Lung (tissue), 11 donors: ENCODE measurements at regions not wholly inside any gene's neighbourhood (a gene's known extent, or its start where the extent isn't known, plus 50 kb on each side); places are given as distances from the start of the nearest gene placed in this dataset.
"Not testable (repeated sequence)": the region's sequence is repeated elsewhere in the genome, so short reads cannot be mapped to it uniquely, and the experiment has no call there.

ENCODE experiments used
- ATAC-seq: fragments of 200-7000 bp; cut with Tn5 transposase; one replicate; pipeline ENCODE4 v1.9.1; 2020; ENCODE audit warnings: moderate number of reproducible peaks; ENCODE audit not compliant: insufficient read depth, low FRiP score
- DNase-seq, 3 donors: peaks; one replicate each; pipeline ENCODE4 v3.0.0-alpha.2; 2013 to 2017
- H3K27ac ChIP-seq, 2 donors: one replicate each; pipeline ENCODE4 v1.5.1; 2013; ENCODE audit warnings: mild to moderate bottlenecking in 2 of 2, moderate library complexity in 2 of 2, control low read depth in 1 of 2, inconsistent platforms in 1 of 2, low read depth in 1 of 2, low read length in 1 of 2
- H3K27me3 ChIP-seq, 3 donors: one replicate each; pipeline ENCODE4 v1.5.1; 2013; ENCODE audit warnings: low read length in 2 of 3; ENCODE audit not compliant: control insufficient read depth in 3 of 3, insufficient read depth in 3 of 3
- H3K36me3 ChIP-seq, 4 donors: one replicate each; pipeline ENCODE4 v1.5.1; 2013; ENCODE audit warnings: low read length in 4 of 4, mild to moderate bottlenecking in 1 of 4, moderate library complexity in 1 of 4; ENCODE audit not compliant: control insufficient read depth in 4 of 4, insufficient read depth in 4 of 4
- H3K4me1 ChIP-seq, 5 donors: one replicate each; pipeline ENCODE4 v1.5.1; 2013; ENCODE audit warnings: low read length in 5 of 5, mild to moderate bottlenecking in 2 of 5, moderate library complexity in 1 of 5; ENCODE audit not compliant: control insufficient read depth in 5 of 5, insufficient read depth in 5 of 5
- H3K4me3 ChIP-seq: one replicate; pipeline ENCODE4 v1.5.1; 2013; ENCODE audit warnings: mild to moderate bottlenecking, control low read depth, moderate library complexity
- H3K9ac ChIP-seq, 2 donors: one replicate each; pipeline ENCODE4 v1.5.1; 2013; ENCODE audit warnings: low read length in 2 of 2, control low read depth in 1 of 2; ENCODE audit not compliant: insufficient read depth in 1 of 2
- H3K9me3 ChIP-seq, 4 donors: one replicate each; pipeline ENCODE4 v1.5.1; 2013; ENCODE audit warnings: low read length in 3 of 4, mild to moderate bottlenecking in 1 of 4, moderate library complexity in 1 of 4; ENCODE audit not compliant: control insufficient read depth in 4 of 4, insufficient read depth in 3 of 4
- CTCF ChIP-seq: IDR thresholded peaks from 2 replicates; pipeline ENCODE4 v1.5.1; 2012; ENCODE audit warnings: mild to moderate bottlenecking; ENCODE audit errors: control extremely low read depth, extremely low read depth
- WGBS, 2 donors: extraction: QIAGEN DNeasy Blood & Tissue Kit; methylation state at CpG; one replicate each; pipeline ENCODE4 v1.1.7; 2013; 5-methylcytosine and 5-hydroxymethylcytosine counted together
- donor health status: control.
- donor health status: control.
- donor health status: Bipolar disorder and iron deficiency.
- donor health status: healthy.
- donor health status: DM: yes; HTN: yes; CAD: no.

GRCh38 chr9:22227986-22228385 lies 218.6 kb upstream of the DMRTA1 start:
- ATAC-seq (no peak), DNase-seq (no peak)
- H3K27ac ChIP-seq, result no peak overlapping the region
- no peak overlapping the region for H3K4me3 ChIP-seq
- H3K4me1 ChIP-seq, result no peaks in the 10 kb centered on the region
- no peak for TF ChIP-seq CTCF
- H3K9ac ChIP-seq, result no peak overlapping the region
- no peaks in the 10 kb centered on the region for H3K27me3 ChIP-seq
- peaks cover 0 to 6% (median 0%) of the 10 kb centered on the region in 4 donors for H3K9me3 ChIP-seq
- no peaks in the 10 kb centered on the region for H3K36me3 ChIP-seq

GRCh38 chr9:22228542-22228941 lies 218.1 kb upstream of the DMRTA1 start:
- Histone ChIP-seq H3K36me3 (no peaks in the 10 kb centered on the region), H3K27ac (no peak overlapping the region), H3K9ac (no peak overlapping the region), H3K4me1 (no peaks in the 10 kb centered on the region), H3K27me3 (no peaks in the 10 kb centered on the region), H3K4me3 (no peak overlapping the region), H3K9me3 (peaks cover 0 to 6% (median 0%) of the 10 kb centered on the region in 4 donors)
- TF ChIP-seq CTCF, result no peak
- WGBS, 2 donors, result 41 to 52% methylated on average over 3 of the region's 3 CpGs
- DNase-seq (no peak), ATAC-seq (no peak)

- Histone ChIP-seq H3K9ac (no peak overlapping the region), H3K27ac (no peak overlapping the region), H3K36me3 (no peaks in the 10 kb centered on the region), H3K27me3 (no peaks in the 10 kb centered on the region), H3K9me3 (peaks cover 0 to 6% (median 0%) of the 10 kb centered on the region in 4 donors), H3K4me1 (no peaks in the 10 kb centered on the region), H3K4me3 (no peak overlapping the region)
- ATAC-seq (no peak), DNase-seq (no peak)
- no peak for TF ChIP-seq CTCF
- WGBS, 2 donors, result 83 to 90% methylated on average over 4 of the region's 4 CpGs
Observed at GRCh38 chr9:22229069-22229468, 217.6 kb upstream of the DMRTA1 start.

- ATAC-seq, H3K36me3 ChIP-seq, H3K4me1 ChIP-seq, H3K27ac ChIP-seq, DNase-seq, H3K27me3 ChIP-seq, H3K9ac ChIP-seq, H3K9me3 ChIP-seq, H3K4me3 ChIP-seq: not testable (repeated sequence)
Observed at GRCh38 chr9:22231309-22231708, 215.3 kb upstream of the DMRTA1 start.
